DND-41 (cell line): ENCODE measurements at regions not wholly inside any gene's neighbourhood (a gene's known extent, or its start where the extent isn't known, plus 50 kb on each side); places are given as distances from the start of the nearest gene placed in this dataset.

Experiments used
- CTCF ChIP-seq: IDR thresholded peaks from 2 replicates; pipeline ENCODE4 v1.5.1; 2012; ENCODE audit warnings: borderline replicate concordance, low read length, moderate library complexity, mild to moderate bottlenecking; ENCODE audit not compliant: poor library complexity, severe bottlenecking; ENCODE audit errors: extremely low read depth
- EZH2 ChIP-seq: IDR thresholded peaks from 3 replicates; pipeline ENCODE4 v1.6.1; 2012; ENCODE audit warnings: borderline replicate concordance, low read depth, mild to moderate bottlenecking, moderate library complexity, low read length, inconsistent platforms; ENCODE audit not compliant: severe bottlenecking

- no peak for TF ChIP-seq CTCF
- no peak for TF ChIP-seq EZH2
Measured at GRCh38 chr1:53390261-53390660, 62.4 kb upstream of the LRP8 start.
